ENCODE measurements at regions not wholly inside any gene's neighbourhood (a gene's known extent, or its start where the extent isn't known, plus 50 kb on each side); places are given as distances from the start of the nearest gene placed in this dataset.
"Not testable (repeated sequence)": the region's sequence is repeated elsewhere in the genome, so short reads cannot be mapped to it uniquely, and the experiment has no call there.

DNA sequence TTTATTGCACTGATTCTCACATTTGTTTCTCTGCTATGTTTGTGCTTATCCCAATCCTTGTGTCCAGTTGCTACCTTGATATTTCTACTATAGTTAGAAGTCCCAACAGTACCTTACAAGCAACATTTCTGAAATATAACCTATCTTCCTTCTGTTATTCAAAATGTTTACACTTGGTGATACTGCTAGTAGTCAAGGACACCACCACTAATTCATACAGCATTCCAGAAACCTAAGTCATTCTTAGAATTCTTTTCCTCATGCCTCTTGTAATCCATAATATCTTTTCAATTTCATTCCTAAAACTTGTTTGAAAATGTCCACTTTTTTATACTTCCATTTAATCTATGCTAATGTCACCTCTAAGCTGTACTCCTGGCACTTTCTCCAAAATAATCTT, 2132.1 kb downstream of the NCAM2 start:
- DNase-seq (ENCODE audit: low read depth) = no peak
- no peak for TF ChIP-seq CTCF (IDR thresholded peaks at IDR 0.05; ENCODE audit: insufficient read depth, low read depth, low read length, missing control alignments)

GRCh38 chr21:23131177-23131576, 2133.0 kb downstream of the NCAM2 start:
- no peak for TF ChIP-seq CTCF (IDR thresholded peaks at IDR 0.05; ENCODE audit: insufficient read depth, low read depth, low read length, missing control alignments)
- H3K4me3 ChIP-seq (ENCODE audit: low read depth, low read length) = no peak overlapping the region
- no peak for DNase-seq (ENCODE audit: low read depth)

More for the DNA sequence above, 2132.1 kb downstream of the NCAM2 start:
- H3K4me3 ChIP-seq (ENCODE audit: low read depth, low read length) = no peak overlapping the region

DNA sequence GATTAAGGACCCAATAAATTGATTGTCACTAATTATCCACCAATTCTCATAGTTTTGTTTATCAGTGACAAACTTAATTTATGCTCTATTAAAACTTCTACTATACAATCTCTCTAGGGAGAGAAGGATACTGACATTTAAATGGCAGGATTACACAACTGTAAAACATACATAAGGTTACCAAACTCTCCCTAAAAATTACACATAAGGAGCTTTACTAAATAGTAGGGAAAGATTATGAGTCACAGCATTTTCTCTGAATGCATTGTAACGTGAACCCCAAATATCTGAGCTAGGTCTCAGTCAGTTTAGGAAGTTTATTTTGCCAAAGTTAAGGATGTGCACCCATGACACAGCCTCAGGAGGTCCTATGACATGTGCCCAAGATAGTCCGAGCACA, 2140.6 kb downstream of the NCAM2 start:
- no peak overlapping the region for H3K4me3 ChIP-seq (ENCODE audit: low read depth, low read length)
- no peak for TF ChIP-seq CTCF (IDR thresholded peaks at IDR 0.05; ENCODE audit: insufficient read depth, low read depth, low read length, missing control alignments)
- no peak for DNase-seq (ENCODE audit: low read depth)

GRCh38 chr21:23152130-23152529, 2153.9 kb downstream of the NCAM2 start:
- H3K4me3 ChIP-seq (ENCODE audit: low read depth, low read length) = no peak overlapping the region
- TF ChIP-seq CTCF (IDR thresholded peaks at IDR 0.05; ENCODE audit: insufficient read depth, low read depth, low read length, missing control alignments) = no peak
- no peak for DNase-seq (ENCODE audit: low read depth)

GRCh38 chr21:23153842-23154241, 2155.6 kb downstream of the NCAM2 start:
- H3K4me3 ChIP-seq (ENCODE audit: low read depth, low read length); DNase-seq (ENCODE audit: low read depth): not testable (repeated sequence)

DNA sequence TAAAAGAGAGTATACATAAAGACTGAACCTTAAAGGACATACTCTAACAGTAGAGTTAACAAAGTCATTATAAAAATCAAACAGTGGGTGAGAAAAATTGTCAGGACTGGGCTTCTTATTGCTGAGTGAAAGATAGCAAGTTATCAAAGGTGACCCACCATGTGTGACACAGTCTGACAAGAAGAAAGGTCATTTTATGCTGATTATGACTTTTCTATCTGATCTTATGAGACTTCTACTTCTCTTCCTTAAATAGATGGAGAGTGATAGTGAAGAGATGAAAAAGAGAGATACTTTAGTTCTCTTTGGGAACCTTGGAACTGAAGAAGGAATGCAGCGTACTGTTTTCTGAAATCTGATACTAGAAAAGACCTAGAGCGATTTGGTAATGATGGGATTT, 2157.1 kb downstream of the NCAM2 start:
- TF ChIP-seq CTCF (IDR thresholded peaks at IDR 0.05; ENCODE audit: insufficient read depth, low read depth, low read length, missing control alignments) = no peak

GRCh38 chr21:23160914-23161313, 2162.7 kb downstream of the NCAM2 start:
- no peak for TF ChIP-seq CTCF (IDR thresholded peaks at IDR 0.05; ENCODE audit: insufficient read depth, low read depth, low read length, missing control alignments)
- DNase-seq (ENCODE audit: low read depth) = no peak
- no peak overlapping the region for H3K4me3 ChIP-seq (ENCODE audit: low read depth, low read length)

More for the DNA sequence above, 2157.1 kb downstream of the NCAM2 start:
- H3K4me3 ChIP-seq (ENCODE audit: low read depth, low read length) = no peak overlapping the region
- no peak for DNase-seq (ENCODE audit: low read depth)
